ENCODE measurements at regions not wholly inside any gene's neighbourhood (a gene's known extent, or its start where the extent isn't known, plus 50 kb on each side); places are given as distances from the start of the nearest gene placed in this dataset.

DNA sequence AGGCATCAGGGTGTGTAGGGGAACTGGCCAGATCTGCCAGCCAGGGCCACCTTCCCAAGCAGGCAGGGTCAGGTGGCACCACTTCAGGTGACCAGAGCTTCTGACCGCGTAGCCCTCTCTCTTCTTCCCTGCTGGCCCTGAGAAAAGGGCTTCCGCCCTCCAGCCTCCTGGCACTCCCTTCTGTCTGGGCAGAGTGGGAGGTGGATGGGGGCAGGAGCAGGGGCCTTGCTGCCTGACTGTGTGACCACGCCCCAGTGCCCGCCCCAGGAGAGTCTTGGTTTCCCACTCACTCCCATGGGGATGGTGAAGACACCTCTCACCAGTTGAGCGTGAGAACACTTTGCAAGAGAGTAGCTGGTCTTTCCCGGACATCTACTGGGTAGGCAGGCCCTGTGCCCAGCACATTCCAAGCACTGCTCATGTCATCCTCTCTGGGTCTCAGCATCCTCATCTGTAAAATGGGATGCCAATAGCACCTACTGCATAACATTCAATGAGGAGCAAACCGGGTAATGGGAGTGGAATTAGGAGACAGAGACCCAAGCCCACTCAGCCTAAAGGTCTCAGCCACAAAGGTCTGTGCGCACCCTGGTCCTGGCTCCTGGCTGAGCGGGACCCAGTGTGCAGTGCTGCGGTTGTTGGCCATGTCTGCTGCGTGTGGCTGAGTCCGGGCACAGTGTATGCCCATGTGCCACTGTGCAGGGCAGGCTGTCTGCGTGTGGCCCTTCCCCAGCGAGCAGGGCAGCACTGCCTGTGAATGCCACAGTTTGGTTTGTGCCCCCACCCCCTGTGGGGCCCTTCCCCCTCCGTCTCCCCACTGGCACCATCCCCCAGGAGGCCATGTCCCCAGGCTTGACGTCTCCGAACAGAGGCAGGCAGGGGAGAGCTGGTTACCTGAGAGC, 179.1 kb upstream of the IER5L start:
- no peak for DNase-seq

DNA sequence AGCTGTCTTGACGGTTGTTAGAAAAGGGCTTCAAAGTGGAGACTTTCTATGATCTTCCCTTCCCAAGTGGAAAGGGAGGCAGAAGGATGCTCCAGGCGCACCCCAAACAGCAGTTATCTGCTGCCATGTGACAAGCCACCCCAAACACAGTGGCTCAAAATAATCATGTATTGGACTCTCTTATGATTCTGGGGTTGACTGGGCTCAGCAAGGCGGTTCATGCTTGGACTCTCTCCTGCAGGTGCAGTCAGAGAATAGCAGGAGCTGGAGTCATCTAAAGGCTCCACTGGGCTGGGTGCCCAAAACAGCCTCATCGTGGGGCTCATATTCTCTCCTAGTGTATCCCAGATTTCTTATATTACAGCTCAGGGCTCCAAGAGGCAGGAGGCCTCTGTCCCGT, 177.6 kb upstream of the IER5L start:
- no peak for DNase-seq

DNA sequence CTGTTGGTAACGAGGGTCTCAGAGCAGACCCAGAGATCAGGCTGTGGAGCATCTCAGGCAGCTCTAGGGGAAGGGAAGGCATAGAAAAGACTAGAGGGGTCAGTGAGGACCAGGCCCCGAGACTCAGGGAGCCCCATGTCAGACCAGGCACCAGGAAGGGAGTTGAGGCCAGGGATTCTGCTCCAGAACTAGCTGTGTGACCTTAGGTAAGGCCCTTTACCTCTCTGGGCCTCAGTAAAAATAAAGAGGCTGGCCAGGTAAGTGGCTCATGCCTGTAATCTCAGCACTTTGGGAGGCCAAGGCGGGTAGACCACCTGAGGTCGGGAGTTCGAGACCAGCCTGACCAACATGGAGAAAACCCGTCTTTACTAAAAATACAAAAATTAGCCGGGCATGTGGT, 176.4 kb upstream of the IER5L start:
- no peak for DNase-seq

DNA sequence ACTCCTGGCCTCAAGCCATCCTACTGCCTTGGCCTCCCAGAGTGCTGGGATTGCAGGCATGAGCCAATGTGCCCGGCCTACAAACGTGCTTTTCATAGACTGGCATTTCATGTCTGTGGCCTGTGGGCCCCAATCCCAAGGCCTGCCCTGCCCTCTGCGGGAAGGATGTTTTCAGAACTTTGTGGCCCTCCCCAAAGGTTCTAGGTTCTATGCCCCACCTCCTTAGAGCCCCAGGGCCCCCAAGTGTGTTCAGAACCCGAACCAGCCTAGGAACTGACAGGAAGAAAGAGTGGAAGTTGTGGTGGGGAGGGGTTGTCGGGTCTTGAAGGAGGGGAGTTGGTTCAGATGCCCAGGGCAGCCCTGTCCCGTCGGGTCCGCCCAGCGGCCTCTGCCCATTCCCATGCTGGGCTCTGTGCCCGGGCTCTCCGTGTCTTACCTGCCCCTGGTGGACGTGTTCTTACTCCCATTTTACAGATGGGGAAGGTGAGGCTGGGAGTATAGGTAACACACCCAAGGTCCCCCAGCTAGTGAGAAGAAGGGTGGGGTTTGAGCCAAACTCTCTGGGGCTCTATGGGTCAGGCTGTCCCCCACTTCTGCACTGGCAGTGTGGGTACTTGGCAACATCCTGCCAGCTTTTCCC, 175.8 kb upstream of the IER5L start:
- no peak for DNase-seq

DNA sequence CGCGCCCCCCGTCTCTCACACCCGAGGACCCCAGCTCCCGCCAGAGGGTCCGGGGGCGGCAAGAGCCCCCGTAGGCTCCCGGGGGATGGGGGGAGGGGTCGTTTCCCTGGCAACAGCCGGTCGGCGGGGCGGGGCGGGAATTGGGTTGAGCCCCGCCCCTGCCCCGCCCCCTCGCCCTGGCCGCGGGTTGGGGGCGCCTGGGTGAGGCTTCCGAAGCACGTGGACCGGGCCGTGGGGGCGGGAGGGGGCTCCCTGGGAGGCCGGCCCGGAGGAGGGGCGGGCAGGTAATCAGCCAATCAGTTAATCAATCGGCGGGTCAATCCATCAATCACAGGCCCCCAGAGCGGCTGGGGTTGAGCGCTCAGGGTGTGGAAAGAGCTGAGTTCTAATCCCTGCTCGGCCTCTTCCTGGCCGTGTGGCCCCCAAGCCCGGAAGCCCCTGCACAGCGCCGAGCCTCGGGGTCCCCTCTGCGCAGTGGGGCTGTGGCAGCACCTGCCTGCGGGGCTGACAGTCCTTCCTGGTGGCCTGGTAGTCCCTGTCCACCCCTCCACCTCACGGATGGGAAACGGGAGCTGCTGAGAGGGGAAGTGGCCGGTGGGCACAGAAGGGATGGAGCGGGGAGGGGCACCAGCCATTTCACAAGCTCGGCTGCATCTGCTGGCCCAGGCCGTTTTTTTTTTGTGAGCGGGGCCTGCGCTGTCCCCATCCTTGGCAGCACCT, 174.2 kb upstream of the IER5L start:
- no peak for DNase-seq

DNA sequence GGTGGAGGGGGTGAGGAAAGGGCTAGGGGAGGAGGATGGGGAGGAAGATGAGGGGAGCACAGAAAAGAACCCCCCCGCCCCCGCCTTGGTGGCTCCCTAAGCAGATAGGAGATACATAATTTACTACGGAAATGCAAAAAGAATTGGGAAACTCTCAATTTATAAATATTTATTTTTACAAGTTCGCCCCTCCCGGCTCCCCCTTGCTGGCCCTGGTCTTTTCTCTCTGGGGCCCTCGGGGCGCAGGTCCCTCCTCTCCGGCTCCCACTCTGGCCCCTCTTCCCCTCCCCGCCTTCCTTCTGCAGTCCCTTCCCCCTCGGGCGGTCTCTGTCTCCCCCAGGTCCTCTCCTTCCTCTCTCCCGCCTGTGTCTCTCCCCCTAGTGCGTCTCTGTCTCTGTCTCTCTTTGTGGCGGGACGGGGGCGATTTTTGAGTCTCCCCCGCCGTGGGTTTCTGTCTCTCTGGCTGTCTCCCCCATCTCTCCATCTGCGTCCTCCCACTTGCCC, 173.6 kb upstream of the IER5L start:
- no peak for DNase-seq

DNA sequence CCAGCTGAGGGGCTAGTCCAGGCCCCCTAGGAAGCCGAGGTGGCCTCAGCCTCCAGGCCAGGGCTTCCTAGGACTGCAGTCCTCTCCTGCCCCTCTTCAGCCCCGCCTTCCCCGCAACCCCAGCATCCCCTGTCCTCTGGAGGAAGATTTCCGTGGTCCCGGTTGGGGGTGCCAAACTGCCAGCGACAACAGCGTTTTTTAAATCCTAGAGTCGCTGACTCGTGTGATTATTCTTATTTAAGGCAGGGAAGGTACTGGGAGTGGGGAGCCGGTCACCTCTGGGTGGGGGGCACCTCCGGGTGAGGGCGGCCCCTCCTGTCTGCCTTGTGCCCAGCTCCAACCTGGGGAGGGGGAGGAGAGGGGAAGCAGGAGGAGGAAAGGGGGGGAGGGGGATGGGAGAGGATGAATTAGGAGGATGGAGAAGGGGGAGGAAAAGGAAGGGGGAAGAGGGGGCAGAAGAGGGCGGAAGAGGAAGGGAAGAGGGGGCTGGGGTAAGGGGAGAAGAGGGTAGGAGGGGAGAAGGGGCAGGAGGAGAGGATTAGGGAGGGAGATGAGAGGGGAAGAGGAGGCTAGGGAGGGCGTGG, 173.1 kb upstream of the IER5L start:
- DNase-seq, result no peak

DNA sequence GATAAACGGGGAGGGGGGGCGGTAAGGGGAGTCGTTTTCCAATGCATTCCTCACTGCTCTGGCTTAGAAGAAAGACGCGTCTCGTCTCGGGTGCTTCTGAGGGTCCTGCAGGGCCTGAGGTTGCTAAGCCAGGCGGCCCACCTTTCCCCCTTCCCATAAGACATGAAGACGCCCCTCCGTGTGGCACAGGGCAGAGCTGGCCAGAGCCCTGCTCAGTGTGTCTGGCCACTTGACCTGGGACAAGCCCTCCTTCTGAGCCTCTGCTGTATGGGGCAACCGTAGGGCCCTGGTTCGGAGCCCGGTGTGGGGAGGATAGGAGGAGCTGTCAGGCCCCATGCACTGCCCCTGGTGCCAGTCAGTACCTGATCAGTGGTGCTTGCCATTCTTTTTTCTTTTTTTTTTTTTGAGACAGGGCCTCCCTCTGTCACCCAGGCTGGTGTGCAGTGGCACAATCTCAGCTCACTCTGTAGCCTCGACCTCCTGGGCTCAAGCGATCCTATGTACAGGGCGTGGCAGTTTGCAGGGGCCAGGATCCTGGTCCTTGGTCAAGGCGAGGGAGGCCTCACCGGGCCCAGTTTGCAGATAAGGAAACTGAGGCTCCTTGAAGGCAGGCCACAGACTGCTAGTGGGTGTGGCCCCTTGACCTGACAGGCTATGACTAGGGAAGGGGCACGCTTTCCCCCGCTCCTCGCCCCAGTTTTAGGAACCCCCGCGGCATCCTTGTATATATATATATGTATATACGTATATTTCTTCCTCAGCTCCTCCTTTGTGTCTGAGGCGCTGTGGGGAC, 172.3 kb upstream of the IER5L start:
- no peak for DNase-seq

DNA sequence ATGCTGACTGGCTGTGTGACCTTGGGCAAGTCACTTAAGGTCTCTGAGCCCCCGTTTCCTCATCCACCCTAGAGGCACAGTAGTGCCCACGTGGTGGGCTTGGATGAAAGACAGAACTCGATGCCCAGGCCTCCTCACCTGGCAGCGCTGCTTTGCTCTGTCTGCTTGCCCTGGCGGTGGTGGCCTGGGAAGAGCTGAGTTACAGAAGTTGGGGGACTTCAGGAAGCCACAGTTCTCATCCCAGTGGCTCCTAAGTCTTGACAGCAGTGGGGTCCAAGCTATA, 171.5 kb upstream of the IER5L start:
- DNase-seq, result no peak

DNA sequence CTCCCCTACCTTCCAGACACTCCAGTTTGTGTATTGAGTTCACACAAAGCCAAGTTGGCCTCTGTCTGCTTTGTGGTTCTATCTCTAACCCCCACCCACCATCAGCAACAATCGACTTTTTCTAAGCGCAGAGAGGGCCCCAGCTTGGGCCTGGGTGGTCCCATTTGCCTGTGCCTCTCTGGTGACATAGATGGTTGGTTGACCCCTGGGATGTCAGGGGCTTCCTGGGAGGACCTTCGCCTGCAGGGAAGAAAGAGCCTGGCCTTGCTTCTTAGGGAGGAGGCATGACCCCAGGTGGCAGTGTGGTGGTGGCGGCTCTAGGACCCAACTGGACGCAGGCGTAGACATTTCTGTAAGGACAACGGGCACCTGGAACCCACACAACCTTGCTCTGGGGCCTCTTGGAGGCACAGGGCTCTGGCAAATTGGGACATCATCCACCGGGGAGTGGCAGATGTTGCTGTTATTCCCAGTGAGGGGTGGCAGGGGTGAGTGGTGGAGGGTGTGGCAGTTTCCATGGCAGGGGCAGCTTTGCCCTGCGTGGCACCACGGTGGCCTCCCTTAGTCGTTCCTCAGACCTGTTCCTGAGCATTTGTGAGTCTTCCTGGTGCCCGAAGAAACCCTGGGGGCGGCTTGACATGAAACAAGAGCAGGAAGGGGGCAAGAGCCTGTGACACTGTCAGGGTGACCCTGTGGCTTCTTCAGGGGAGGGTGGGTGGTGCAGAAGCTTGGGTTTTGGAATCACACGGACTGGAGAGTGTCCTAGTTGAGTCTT, 171.0 kb upstream of the IER5L start:
- no peak for DNase-seq

DNA sequence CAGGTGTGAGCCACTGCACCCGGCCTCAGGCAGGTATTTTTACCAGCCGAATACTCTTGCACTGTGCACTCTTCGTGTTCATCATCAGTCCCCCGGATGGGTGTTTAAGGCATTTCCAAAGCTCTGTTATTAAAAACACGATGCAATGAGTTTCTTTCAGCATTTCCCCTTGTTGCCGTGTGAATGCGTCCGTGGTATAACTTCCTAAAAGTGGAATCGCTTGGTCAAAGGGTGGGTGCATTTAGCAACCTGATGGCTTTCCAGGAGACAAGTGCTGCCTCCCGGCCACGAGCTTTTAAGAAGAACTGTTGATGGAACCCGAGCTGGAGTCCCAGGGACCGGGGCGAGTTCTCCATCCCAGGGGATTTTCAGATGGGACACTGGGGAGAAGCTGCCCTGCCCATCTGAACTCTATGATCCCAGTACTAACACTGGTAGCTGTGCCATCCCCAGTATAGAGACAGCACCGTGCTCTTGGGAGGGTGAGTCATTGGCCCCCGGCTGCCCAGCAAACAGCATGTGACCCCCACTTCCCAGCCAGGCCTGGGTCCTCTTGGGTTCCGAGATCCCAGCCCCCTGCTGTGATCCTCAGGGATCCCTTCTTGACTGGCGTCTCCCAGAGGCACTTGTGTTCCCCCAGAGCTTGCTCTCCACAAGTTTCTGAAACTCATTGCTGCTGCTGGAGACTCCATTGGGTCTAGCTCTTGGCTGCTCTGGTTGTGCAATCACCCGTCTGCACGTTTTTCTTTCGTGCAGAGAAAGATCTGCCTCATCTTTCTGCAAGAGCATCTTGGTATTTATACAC, 169.5 kb upstream of the IER5L start:
- DNase-seq, result no peak

DNA sequence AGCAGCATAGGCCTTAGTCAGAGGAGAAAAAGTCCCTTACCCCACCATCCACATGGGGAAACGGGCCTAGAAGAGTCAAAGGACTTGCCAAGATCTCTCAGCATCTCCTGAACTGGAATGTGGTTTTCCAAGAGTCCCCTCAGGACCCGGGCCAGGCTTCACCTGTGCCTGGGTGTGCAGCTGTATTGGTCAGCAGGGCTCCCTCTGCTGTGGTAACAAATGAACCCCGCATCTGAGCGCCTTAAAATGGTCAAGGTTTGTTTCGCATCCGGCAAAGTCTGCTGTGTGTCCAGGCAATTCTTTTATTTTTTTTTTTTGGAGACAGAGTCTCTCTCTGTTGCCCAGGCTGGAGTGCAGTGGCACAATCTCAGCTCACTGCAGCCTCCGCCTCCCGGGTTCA, 168.0 kb upstream of the IER5L start:
- DNase-seq, result no peak

DNA sequence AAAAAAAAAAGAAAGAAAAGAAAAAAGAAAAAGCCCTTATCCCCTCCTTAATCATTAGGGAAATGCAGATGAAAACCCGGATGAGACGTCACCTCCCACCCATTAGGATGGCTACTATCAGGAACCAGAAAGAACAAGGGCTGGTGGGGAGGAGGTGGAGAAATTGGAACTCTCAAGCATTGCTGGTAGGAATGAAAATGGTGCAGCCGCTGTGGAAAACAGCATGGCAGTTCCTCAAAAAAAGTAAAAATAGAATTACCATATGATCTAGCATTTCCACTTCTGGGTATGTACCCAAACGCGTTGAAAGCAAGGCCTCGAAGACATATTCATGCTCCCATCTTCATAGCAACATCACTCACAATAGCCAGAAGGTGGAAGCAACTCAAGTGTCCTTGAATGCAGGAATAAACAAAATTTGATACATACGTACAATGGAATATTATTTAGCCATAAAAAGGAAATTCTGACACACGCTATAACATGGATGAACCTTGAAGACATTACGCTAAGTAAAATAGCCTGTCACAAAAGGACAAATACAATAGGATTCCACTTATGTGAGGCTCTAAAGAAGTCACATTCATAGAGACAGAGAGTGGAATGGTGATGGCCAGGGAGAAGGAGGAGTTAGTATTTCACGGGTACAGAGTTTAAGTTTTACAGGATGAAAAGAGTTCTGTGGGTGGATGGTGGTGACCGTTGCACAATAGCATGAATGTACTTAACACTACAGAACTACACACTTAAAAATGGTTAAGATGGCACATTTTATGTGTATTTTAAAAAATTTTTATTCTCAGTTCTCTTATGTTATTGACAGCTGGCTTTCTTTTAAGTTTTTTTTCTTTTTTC, 166.8 kb upstream of the IER5L start:
- no peak for DNase-seq

DNA sequence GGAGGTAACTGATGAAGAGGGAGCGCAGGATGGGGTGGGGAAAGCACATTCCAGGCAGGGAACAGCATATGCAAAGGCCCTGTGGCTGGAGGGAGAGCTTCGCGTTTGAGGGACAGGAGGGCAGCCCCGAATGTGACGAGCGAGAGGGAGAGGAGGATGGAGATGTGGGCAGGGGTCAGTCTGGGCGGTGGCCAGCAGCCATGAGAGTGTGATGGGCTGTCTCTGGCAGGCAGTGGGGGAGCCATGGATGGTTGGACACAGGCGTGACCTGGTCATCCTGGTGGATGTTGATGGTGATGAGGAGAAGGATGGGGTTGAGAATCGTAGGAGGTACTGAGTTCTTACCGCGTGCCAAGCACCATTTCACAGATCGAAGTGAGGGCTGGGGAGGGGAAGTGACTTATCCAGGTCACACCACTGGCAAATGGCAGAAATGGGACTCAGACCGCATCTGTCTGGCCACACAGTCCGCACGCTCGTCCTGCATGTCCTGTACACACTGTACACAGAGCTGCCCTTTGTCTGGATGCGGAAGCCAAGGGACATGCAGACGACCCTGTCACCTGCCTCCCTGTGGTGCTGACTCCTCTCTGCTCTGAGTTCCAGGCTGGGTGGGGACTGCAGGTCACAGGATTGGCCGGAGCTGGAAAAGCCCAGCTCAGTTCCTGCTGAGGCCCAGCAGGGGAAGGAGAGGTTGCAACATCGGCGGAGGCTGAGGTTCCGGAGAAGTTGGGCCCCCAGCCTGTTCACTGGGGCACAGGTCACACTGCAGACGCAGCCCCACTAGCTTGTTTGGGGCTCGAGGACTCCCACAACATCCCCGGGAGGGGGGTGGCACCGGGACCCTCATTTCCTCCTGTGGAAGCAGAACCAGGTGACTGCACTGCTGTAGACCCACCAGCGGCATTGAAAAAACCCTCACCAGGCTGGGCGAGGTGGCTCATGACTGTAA, 165.6 kb upstream of the IER5L start:
- peak; percentile 32 for DNase-seq

DNA sequence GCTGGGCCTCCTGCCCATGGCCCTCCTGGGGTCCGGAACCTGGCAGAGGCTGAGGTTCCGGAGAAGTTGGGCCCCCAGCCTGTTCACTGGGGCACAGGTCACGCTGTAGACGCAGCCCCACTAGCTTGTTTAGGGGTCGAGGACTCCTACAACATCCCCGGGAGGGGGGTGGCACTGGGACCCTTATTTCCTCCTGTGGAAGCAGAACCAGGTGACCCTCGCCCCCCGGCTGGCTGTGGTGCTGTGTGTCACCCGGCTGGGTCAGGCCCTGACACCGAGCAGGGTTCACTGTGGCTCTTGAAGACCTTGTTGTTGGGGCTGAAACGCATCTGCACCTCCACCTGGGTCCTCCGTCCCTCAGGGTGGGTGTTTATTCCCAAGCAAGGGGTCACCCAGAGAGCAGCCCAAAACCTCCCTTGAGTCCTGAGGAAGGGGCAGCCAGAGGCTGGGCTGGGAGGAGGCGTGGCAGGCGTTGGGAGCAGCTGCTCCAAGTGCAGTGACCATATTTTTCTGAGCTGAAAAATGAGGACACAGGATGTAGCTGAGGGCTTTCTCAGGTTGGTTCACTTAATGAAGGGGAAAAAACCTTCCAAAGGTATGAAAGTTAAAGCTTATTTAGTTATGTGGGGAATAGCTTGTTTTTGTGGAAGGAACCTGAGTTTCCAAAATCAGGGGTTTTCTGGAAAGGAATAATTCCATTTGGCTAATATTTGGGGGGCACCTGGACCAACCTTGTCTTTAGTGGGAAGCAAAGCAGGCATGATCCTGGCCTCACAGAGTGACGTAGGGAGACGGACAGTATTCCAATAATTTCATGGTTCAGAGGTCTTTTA, 164.7 kb upstream of the IER5L start:
- no peak for DNase-seq

DNA sequence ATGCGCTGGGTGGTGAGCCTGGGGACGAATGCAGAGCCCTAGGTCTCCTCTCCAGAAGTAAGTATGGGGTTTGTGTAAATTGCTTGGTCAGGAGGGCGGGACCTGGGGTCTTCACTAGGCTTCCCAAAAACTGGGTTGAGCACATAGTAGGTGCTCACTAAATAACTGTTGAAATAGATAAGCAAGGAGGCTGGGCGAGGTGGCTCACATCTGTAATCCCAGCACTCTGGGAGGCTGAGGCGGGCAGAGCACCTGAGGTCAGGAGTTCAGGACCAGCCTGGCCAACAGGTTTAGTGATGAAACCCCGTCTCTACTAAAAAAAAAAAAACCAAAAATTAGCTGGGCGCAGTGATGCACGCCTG, 163.9 kb upstream of the IER5L start:
- DNase-seq, result no peak

DNA sequence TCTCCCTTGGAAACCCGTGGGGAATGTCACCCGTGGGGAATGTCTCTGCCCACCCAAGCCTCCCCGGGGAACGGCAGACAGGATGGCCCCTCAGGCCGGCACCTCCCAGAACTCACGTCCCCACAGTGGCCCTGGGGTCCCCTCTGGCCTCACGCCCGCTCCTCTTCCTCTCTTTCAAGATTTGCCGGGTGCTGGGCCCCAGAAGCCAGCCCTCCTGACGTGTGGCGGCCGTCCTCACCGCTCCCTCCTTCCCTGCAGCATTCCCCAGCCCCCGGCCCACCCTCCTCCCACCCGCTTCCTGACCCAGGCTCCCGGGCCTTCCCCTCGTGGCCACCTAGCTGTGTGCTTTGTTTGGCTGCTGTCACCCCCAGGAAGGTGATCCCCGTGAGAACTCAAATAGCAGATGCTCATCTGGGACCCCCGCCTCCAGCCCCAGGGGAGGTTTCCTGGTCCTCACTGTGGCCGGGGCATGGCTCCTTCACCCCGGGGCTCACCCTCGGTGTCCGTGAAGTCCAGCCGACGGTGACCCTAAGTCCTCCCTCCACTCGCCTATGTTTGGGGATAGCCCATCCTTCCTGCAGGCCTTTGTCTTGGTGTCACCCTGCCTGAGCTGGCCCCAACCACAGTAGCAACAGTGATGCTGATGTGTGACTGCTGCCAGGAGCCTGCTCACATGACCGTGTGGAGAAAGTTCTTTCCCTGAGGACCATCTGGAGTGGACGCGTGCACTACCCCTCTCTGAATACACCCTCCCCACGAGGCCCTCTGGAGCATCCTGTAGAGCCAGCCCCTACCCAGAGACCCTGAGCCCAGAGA, 163.3 kb upstream of the IER5L start:
- DNase-seq, result no peak
